NB4 (cell line): ENCODE measurements at regions not wholly inside any gene's neighbourhood (a gene's known extent, or its start where the extent isn't known, plus 50 kb on each side); places are given as distances from the start of the nearest gene placed in this dataset.

Experiments
- MYC ChIP-seq: IDR thresholded peaks from 2 replicates; pipeline ENCODE4 v1.6.1; 2011; ENCODE audit warnings: low read depth, low read length
- POLR2A ChIP-seq: IDR thresholded peaks from 2 replicates; pipeline ENCODE4 v1.6.1; 2011; ENCODE audit warnings: mild to moderate bottlenecking; ENCODE audit not compliant: insufficient read length; ENCODE audit errors: extremely low read depth
- TF ChIP-seq, protein P1 (sequence below): IDR thresholded peaks from one replicate; pipeline ENCODE4 v1.5.1; 2012; ENCODE audit warnings: low read depth, low read length

DNA sequence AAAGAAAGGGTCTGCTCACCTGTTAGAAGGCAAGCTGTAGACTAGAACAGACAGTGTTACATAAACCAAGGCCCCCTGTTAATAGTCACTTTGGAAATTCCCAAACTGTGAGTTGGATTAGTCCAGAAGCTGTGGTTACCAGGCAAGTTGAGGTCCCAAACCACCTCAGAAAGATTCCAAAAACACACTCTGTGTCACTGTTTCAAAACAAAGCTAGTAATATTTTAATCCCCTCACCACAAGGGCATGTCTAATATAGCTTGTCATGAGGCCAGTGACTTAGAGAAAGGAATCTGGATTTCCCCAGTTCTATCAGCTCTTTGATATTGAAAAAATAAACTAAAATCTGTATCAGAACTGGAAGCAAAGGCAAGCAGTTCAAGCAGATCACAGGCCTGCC lies 244.6 kb downstream of the HAO1 start:
- TF ChIP-seq, protein P1, sequence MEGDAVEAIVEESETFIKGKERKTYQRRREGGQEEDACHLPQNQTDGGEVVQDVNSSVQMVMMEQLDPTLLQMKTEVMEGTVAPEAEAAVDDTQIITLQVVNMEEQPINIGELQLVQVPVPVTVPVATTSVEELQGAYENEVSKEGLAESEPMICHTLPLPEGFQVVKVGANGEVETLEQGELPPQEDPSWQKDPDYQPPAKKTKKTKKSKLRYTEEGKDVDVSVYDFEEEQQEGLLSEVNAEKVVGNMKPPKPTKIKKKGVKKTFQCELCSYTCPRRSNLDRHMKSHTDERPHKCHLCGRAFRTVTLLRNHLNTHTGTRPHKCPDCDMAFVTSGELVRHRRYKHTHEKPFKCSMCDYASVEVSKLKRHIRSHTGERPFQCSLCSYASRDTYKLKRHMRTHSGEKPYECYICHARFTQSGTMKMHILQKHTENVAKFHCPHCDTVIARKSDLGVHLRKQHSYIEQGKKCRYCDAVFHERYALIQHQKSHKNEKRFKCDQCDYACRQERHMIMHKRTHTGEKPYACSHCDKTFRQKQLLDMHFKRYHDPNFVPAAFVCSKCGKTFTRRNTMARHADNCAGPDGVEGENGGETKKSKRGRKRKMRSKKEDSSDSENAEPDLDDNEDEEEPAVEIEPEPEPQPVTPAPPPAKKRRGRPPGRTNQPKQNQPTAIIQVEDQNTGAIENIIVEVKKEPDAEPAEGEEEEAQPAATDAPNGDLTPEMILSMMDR: no peak
- TF ChIP-seq POLR2A (no peak), MYC (no peak)
